Liver (tissue), 8 donors: ENCODE measurements at regions not wholly inside any gene's neighbourhood (a gene's known extent, or its start where the extent isn't known, plus 50 kb on each side); places are given as distances from the start of the nearest gene placed in this dataset.

ENCODE experiments used
- DNase-seq: peaks from one replicate; pipeline ENCODE4 v3.0.0-alpha.2; 2017; ENCODE audit warnings: low spot score
- H3K27ac ChIP-seq, 2 donors: one replicate each; pipeline ENCODE4 v1.7.0; 2013; ENCODE audit warnings: inconsistent platforms in 2 of 2, low read length in 2 of 2, control low read depth in 1 of 2, low read depth in 1 of 2, mild to moderate bottlenecking in 1 of 2
- H3K27me3 ChIP-seq, 4 donors: one replicate each; pipeline versions ENCODE4 v1.6.1 to v1.7.0; 2013; ENCODE audit warnings: low read length in 3 of 4, inconsistent platforms in 1 of 4, mild to moderate bottlenecking in 1 of 4, moderate library complexity in 1 of 4; ENCODE audit not compliant: control insufficient read depth in 4 of 4, insufficient read depth in 4 of 4
- H3K36me3 ChIP-seq, 4 donors: one replicate each; pipeline versions ENCODE4 v1.6.1 to v1.7.0; 2013; ENCODE audit warnings: low read length in 3 of 4, mild to moderate bottlenecking in 3 of 4, low read depth in 1 of 4, moderate library complexity in 1 of 4; ENCODE audit not compliant: control insufficient read depth in 4 of 4, insufficient read depth in 3 of 4
- H3K4me1 ChIP-seq, 4 donors: one replicate each; pipeline versions ENCODE4 v1.6.1 to v1.7.0; 2013; ENCODE audit warnings: low read length in 3 of 4, mild to moderate bottlenecking in 3 of 4, moderate library complexity in 1 of 4; ENCODE audit not compliant: control insufficient read depth in 4 of 4, insufficient read depth in 4 of 4
- H3K4me3 ChIP-seq, 3 donors: one replicate each; pipeline versions ENCODE4 v1.6.1 to v1.7.0; 2013; ENCODE audit warnings: low read length in 3 of 3, control low read depth in 1 of 3, low read depth in 1 of 3, mild to moderate bottlenecking in 1 of 3
- H3K9ac ChIP-seq, 2 donors: one replicate each; pipeline ENCODE4 v1.7.0; 2013; ENCODE audit warnings: low read length in 2 of 2, mild to moderate bottlenecking in 2 of 2, moderate library complexity in 2 of 2, control low read depth in 1 of 2, low read depth in 1 of 2
- H3K9me3 ChIP-seq, 4 donors: one replicate each; pipeline versions ENCODE4 v1.6.1 to v1.7.0; 2013; ENCODE audit warnings: low read length in 3 of 4; ENCODE audit not compliant: control insufficient read depth in 4 of 4
- EGR1 ChIP-seq, 2 donors: IDR thresholded peaks; 2 replicates each; pipeline ENCODE4 v1.6.1; 2016 to 2018; ENCODE audit warnings: antibody characterized with exemption in 2 of 2, low read depth in 2 of 2
- FOXA2 ChIP-seq: IDR thresholded peaks from 2 replicates; pipeline ENCODE4 v1.6.1; 2016; ENCODE audit warnings: antibody characterized with exemption
- HNF4A ChIP-seq, 2 donors: conservative IDR thresholded peaks; 2 replicates each; pipeline ENCODE4 v1.6.1; 2016; ENCODE audit warnings: antibody characterized with exemption in 2 of 2, mild to moderate bottlenecking in 2 of 2
- HNF4G ChIP-seq: IDR thresholded peaks from 2 replicates; pipeline ENCODE4 v1.6.1; 2016; ENCODE audit warnings: antibody characterized with exemption
- JUND ChIP-seq, 2 donors: IDR thresholded peaks; 2 replicates each; pipeline ENCODE4 v1.6.1; 2016; ENCODE audit warnings: antibody characterized with exemption in 2 of 2
- NR2F2 ChIP-seq: IDR thresholded peaks from 2 replicates; pipeline ENCODE4 v1.6.1; 2016; ENCODE audit warnings: antibody characterized with exemption
- RAD21 ChIP-seq, 2 donors: IDR thresholded peaks; 2 replicates each; pipeline ENCODE4 v1.6.1; 2016; ENCODE audit warnings: antibody characterized with exemption in 2 of 2, mild to moderate bottlenecking in 2 of 2
- SP1 ChIP-seq: IDR thresholded peaks from 2 replicates; pipeline ENCODE4 v1.6.1; 2018; ENCODE audit warnings: antibody characterized with exemption, mild to moderate bottlenecking
- TAF1 ChIP-seq: conservative IDR thresholded peaks from 2 replicates; pipeline ENCODE4 v1.6.1; 2016; ENCODE audit warnings: antibody characterized with exemption, mild to moderate bottlenecking
- YY1 ChIP-seq: IDR thresholded peaks from 2 replicates; pipeline ENCODE4 v1.6.1; 2016; ENCODE audit warnings: antibody characterized with exemption, mild to moderate bottlenecking
- WGBS: extraction: QIAGEN DNeasy Blood & Tissue Kit; methylation state at CpG from one replicate; pipeline ENCODE4 v1.1.7; 2013; 5-methylcytosine and 5-hydroxymethylcytosine counted together
- TF ChIP-seq, protein P1 (sequence below): IDR thresholded peaks from 2 replicates; pipeline ENCODE4 v1.6.1; 2016; ENCODE audit warnings: antibody characterized with exemption
- TF ChIP-seq, protein P2 (sequence below): fragments of 150-350 bp; IDR thresholded peaks from 2 replicates; pipeline ENCODE4 v1.5.1; 2017; ENCODE audit warnings: improper control_type of control experiment, low read depth, low read length; ENCODE audit not compliant: missing input control
- TF ChIP-seq, protein P3 (sequence below): IDR thresholded peaks from 2 replicates; pipeline ENCODE4 v1.6.1; 2016; ENCODE audit warnings: antibody characterized with exemption
- TF ChIP-seq, protein P4 (sequence below): IDR thresholded peaks from 2 replicates; pipeline ENCODE4 v1.6.1; 2016; ENCODE audit warnings: antibody characterized with exemption
- TF ChIP-seq, protein P5 (sequence below): IDR thresholded peaks from 2 replicates; pipeline ENCODE4 v1.6.1; 2016; ENCODE audit warnings: antibody characterized with exemption, mild to moderate bottlenecking
- donor health status: healthy.
- donor health status: healthy.
- donor health status: healthy.
- donor health status: healthy.
- donor health status: healthy.

DNA sequence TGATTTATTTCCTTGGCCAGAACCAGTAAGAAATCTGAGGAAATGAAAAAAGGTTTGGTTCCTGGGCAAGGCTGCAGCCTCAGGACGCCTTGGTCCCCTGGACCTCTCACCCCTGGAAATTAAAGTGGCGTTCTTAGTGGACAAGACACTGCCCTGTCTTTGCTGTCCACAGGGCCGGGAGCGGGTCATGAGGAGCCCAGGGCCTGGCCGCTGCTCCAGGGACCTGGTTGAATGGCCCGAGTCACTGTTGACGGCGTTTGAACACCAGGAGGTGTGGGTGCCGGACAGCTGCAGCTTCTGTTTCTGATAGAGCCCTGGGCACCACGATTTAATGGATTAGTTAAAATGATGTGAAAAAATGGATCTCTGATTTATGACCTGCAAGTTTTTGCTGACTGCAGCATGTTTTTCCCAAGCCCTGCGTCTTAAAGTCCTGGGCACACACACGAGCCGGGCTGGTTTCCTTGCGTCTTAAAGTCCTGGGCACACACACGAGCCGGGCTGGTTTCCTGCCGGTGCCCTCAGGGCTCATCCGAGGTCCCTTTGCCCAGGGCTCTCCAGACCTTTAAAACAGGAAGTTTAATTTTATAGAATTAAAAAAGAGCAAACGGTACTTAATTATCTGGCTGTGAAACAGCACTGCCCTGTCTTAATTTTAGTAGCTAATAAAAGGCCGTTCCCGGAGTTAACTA lies 74.1 kb upstream of the ACTRT2 start:
- H3K27ac ChIP-seq, result no peak overlapping the region
- TF ChIP-seq, protein P1, sequence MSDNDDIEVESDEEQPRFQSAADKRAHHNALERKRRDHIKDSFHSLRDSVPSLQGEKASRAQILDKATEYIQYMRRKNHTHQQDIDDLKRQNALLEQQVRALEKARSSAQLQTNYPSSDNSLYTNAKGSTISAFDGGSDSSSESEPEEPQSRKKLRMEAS, result no peak
- no peak for TF ChIP-seq EGR1 (IDR thresholded peaks at IDR 0.05; ENCODE audit: low read depth in 2 of 2)
- TF ChIP-seq, protein P2, sequence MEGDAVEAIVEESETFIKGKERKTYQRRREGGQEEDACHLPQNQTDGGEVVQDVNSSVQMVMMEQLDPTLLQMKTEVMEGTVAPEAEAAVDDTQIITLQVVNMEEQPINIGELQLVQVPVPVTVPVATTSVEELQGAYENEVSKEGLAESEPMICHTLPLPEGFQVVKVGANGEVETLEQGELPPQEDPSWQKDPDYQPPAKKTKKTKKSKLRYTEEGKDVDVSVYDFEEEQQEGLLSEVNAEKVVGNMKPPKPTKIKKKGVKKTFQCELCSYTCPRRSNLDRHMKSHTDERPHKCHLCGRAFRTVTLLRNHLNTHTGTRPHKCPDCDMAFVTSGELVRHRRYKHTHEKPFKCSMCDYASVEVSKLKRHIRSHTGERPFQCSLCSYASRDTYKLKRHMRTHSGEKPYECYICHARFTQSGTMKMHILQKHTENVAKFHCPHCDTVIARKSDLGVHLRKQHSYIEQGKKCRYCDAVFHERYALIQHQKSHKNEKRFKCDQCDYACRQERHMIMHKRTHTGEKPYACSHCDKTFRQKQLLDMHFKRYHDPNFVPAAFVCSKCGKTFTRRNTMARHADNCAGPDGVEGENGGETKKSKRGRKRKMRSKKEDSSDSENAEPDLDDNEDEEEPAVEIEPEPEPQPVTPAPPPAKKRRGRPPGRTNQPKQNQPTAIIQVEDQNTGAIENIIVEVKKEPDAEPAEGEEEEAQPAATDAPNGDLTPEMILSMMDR, result no peak
- TF ChIP-seq, protein P3, sequence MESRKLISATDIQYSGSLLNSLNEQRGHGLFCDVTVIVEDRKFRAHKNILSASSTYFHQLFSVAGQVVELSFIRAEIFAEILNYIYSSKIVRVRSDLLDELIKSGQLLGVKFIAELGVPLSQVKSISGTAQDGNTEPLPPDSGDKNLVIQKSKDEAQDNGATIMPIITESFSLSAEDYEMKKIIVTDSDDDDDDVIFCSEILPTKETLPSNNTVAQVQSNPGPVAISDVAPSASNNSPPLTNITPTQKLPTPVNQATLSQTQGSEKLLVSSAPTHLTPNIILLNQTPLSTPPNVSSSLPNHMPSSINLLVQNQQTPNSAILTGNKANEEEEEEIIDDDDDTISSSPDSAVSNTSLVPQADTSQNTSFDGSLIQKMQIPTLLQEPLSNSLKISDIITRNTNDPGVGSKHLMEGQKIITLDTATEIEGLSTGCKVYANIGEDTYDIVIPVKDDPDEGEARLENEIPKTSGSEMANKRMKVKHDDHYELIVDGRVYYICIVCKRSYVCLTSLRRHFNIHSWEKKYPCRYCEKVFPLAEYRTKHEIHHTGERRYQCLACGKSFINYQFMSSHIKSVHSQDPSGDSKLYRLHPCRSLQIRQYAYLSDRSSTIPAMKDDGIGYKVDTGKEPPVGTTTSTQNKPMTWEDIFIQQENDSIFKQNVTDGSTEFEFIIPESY, result no peak
- TF ChIP-seq NR2F2, result no peak
- no peak for TF ChIP-seq HNF4A (conservative IDR thresholded peaks at IDR 0.05)
- TF ChIP-seq, protein P4, sequence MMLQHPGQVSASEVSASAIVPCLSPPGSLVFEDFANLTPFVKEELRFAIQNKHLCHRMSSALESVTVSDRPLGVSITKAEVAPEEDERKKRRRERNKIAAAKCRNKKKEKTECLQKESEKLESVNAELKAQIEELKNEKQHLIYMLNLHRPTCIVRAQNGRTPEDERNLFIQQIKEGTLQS, result no peak
- TF ChIP-seq FOXA2, result no peak
- TF ChIP-seq RAD21 (IDR thresholded peaks at IDR 0.05), result no peak
- TF ChIP-seq YY1, result no peak
- TF ChIP-seq SP1, result no peak
- TF ChIP-seq, protein P5, sequence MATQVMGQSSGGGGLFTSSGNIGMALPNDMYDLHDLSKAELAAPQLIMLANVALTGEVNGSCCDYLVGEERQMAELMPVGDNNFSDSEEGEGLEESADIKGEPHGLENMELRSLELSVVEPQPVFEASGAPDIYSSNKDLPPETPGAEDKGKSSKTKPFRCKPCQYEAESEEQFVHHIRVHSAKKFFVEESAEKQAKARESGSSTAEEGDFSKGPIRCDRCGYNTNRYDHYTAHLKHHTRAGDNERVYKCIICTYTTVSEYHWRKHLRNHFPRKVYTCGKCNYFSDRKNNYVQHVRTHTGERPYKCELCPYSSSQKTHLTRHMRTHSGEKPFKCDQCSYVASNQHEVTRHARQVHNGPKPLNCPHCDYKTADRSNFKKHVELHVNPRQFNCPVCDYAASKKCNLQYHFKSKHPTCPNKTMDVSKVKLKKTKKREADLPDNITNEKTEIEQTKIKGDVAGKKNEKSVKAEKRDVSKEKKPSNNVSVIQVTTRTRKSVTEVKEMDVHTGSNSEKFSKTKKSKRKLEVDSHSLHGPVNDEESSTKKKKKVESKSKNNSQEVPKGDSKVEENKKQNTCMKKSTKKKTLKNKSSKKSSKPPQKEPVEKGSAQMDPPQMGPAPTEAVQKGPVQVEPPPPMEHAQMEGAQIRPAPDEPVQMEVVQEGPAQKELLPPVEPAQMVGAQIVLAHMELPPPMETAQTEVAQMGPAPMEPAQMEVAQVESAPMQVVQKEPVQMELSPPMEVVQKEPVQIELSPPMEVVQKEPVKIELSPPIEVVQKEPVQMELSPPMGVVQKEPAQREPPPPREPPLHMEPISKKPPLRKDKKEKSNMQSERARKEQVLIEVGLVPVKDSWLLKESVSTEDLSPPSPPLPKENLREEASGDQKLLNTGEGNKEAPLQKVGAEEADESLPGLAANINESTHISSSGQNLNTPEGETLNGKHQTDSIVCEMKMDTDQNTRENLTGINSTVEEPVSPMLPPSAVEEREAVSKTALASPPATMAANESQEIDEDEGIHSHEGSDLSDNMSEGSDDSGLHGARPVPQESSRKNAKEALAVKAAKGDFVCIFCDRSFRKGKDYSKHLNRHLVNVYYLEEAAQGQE, result no peak
- no peak for TF ChIP-seq TAF1
- TF ChIP-seq HNF4G, result no peak
- no peak for TF ChIP-seq JUND (IDR thresholded peaks at IDR 0.05)
- no peak for DNase-seq
- no peak overlapping the region for H3K4me3 ChIP-seq
- 60% methylated on average over 21 of the region's 21 CpGs for WGBS
- peaks cover 0 to 7% (median 3%) of the 10 kb centered on the region in 4 donors for H3K27me3 ChIP-seq
- no peaks in the 10 kb centered on the region for H3K9me3 ChIP-seq
- H3K4me1 ChIP-seq, result no peaks in the 10 kb centered on the region
- no peak overlapping the region for H3K9ac ChIP-seq
- no peaks in the 10 kb centered on the region for H3K36me3 ChIP-seq
